H1 (cell line): ENCODE measurements at regions not wholly inside any gene's neighbourhood (a gene's known extent, or its start where the extent isn't known, plus 50 kb on each side); places are given as distances from the start of the nearest gene placed in this dataset.

Experiments
- CTCF ChIA-PET: fragments of 300-600 bp; sonication (Branson Sonifier 250); formaldehyde crosslinking; loops from one replicate; lab custom pipeline; 2021; ENCODE audit not compliant: partially characterized antibody; lab: Charles Lee
- POLR2A ChIA-PET: fragments of 300-600 bp; sonication (Branson Sonifier 250); formaldehyde crosslinking; loops from one replicate; lab custom pipeline; 2021; ENCODE audit warnings: inconsistent platforms; ENCODE audit not compliant: partially characterized antibody; lab: Charles Lee
- DNase-seq, 2 experiments: peaks; one replicate each; pipeline versions ENCODE4 v3.0.0 to v3.0.0-alpha.2; 2010 to 2022; ENCODE audit warnings: low spot score in 2 of 2, low read depth in 1 of 2, mixed read lengths in 1 of 2
- FAIRE-seq: peaks from 2 replicates; lab custom pipeline; 2011; peaks lifted over from hg19 to GRCh38; lab: Jason Lieb, UNC
- H2AFZ ChIP-seq: 2 replicates; pipeline ENCODE4 v1.8.1; 2012; ENCODE audit warnings: low read length, inconsistent platforms
- H2AK5ac ChIP-seq: 2 replicates; pipeline ENCODE4 v1.6.1; 2013; ENCODE audit warnings: low read depth, low read length
- H2BK120ac ChIP-seq: replicated peaks from 2 replicates; pipeline ENCODE3; 2013; ENCODE audit warnings: low read depth, low read length, inconsistent platforms
- H2BK12ac ChIP-seq: 2 replicates; pipeline ENCODE4 v1.6.1; 2013; ENCODE audit warnings: low read depth, low read length
- H2BK15ac ChIP-seq: 2 replicates; pipeline ENCODE4 v1.6.1; 2013; ENCODE audit warnings: low read length
- H2BK20ac ChIP-seq: 2 replicates; pipeline ENCODE4 v1.6.1; 2013; ENCODE audit warnings: low read length
- H2BK5ac ChIP-seq: 2 replicates; pipeline ENCODE4 v1.6.1; 2013; ENCODE audit warnings: low read depth, low read length
- H3K14ac ChIP-seq: 2 replicates; pipeline ENCODE4 v1.6.1; 2013; ENCODE audit warnings: inconsistent platforms; ENCODE audit not compliant: insufficient read length
- H3K18ac ChIP-seq: 2 replicates; pipeline ENCODE4 v1.6.1; 2013; ENCODE audit warnings: low read length; ENCODE audit errors: extremely low read depth
- H3K23ac ChIP-seq: 2 replicates; pipeline ENCODE4 v1.6.1; 2013; ENCODE audit warnings: inconsistent platforms; ENCODE audit not compliant: insufficient read length
- H3K23me2 ChIP-seq: 2 replicates; pipeline ENCODE4 v1.6.1; 2013; ENCODE audit warnings: low read depth, low read length
- H3K27ac ChIP-seq: 2 replicates; pipeline ENCODE4 v1.6.1; 2011; ENCODE audit warnings: low read depth, low read length, inconsistent platforms
- H3K27me3 ChIP-seq, 4 experiments: replicated peaks in 1 of 4; 1 replicate in 1 of 4; 2 replicates in 3 of 4; pipeline versions ENCODE4 v1.6.1 to v1.8.1; 2011 to 2013; ENCODE audit warnings: low read length in 3 of 4, mild to moderate bottlenecking in 3 of 4, inconsistent platforms in 2 of 4, mixed read lengths in 2 of 4, moderate library complexity in 1 of 4; ENCODE audit not compliant: control insufficient read depth in 3 of 4, insufficient read depth in 3 of 4; ENCODE audit errors: extremely low read depth in 1 of 4
- H3K36me3 ChIP-seq, 4 experiments: 2 replicates each; pipeline versions ENCODE4 v1.6.1 to v1.8.1; 2011 to 2013; ENCODE audit warnings: mild to moderate bottlenecking in 4 of 4, low read length in 3 of 4, moderate library complexity in 2 of 4, control low read depth in 1 of 4, inconsistent platforms in 1 of 4; ENCODE audit not compliant: insufficient read depth in 4 of 4, control insufficient read depth in 2 of 4
- H3K4ac ChIP-seq: replicated peaks from 2 replicates; pipeline ENCODE3; 2013; ENCODE audit warnings: low read length, low read depth, mixed read lengths, inconsistent platforms; ENCODE audit not compliant: insufficient read length
- H3K4me1 ChIP-seq, 4 experiments: replicated peaks in 1 of 4; 1 replicate in 1 of 4; 2 replicates in 3 of 4; pipeline versions ENCODE4 v1.6.1 to v1.8.1; 2011 to 2013; ENCODE audit warnings: low read length in 3 of 4, inconsistent platforms in 2 of 4, mixed read lengths in 1 of 4; ENCODE audit not compliant: insufficient read depth in 4 of 4, control insufficient read depth in 3 of 4
- H3K4me2 ChIP-seq, 2 experiments: 2 replicates each; pipeline versions ENCODE4 v1.6.1 to v1.8.1; 2011 to 2013; ENCODE audit warnings: low read depth in 2 of 2, low read length in 2 of 2, control low read depth in 1 of 2, inconsistent platforms in 1 of 2, mild to moderate bottlenecking in 1 of 2; ENCODE audit not compliant: insufficient read depth in 1 of 2
- H3K4me3 ChIP-seq, 4 experiments: fragments of 200-600, 300-600 bp in 1 of 4; sonication (generic), shearing (Covaris generic), sonication (Bioruptor Twin) in 1 of 4; 2 replicates each; pipeline versions ENCODE4 v1.5.1 to v1.8.1; 2011 to 2016; ENCODE audit warnings: low read length in 4 of 4, low read depth in 3 of 4, control low read depth in 2 of 4, inconsistent platforms in 2 of 4, mild to moderate bottlenecking in 2 of 4, mixed read lengths in 1 of 4, moderate library complexity in 1 of 4; ENCODE audit not compliant: insufficient read depth in 2 of 4; ENCODE audit errors: extremely low read depth in 1 of 4
- H3K56ac ChIP-seq: replicated peaks from 2 replicates; pipeline ENCODE3; 2013; ENCODE audit warnings: low read depth, mild to moderate bottlenecking, mixed read lengths, low read length, inconsistent platforms; ENCODE audit not compliant: insufficient read length
- H3K79me1 ChIP-seq: 2 replicates; pipeline ENCODE4 v1.6.1; 2013; ENCODE audit warnings: low read depth, low read length, control low read depth
- H3K79me2 ChIP-seq, 2 experiments: 2 replicates each; pipeline versions ENCODE4 v1.6.1 to v1.8.1; 2012 to 2013; ENCODE audit warnings: low read length in 2 of 2, mild to moderate bottlenecking in 2 of 2, inconsistent platforms in 1 of 2; ENCODE audit not compliant: insufficient read depth in 2 of 2, control insufficient read depth in 1 of 2
- H3K9ac ChIP-seq, 4 experiments: replicated peaks in 1 of 4; 1 replicate in 1 of 4; 2 replicates in 3 of 4; pipeline versions ENCODE4 v1.6.1 to v1.8.1; 2011 to 2013; ENCODE audit warnings: low read depth in 3 of 4, low read length in 3 of 4, control low read depth in 2 of 4, mild to moderate bottlenecking in 2 of 4, moderate library complexity in 2 of 4, inconsistent platforms in 1 of 4; ENCODE audit errors: extremely low read depth in 1 of 4
- H3K9me3 ChIP-seq, 2 experiments: 2 replicates each; pipeline versions ENCODE4 v1.6.1 to v1.8.1; 2012 to 2013; ENCODE audit warnings: mild to moderate bottlenecking in 2 of 2, moderate library complexity in 2 of 2, control low read depth in 1 of 2, inconsistent platforms in 1 of 2, low read depth in 1 of 2, low read length in 1 of 2, mixed read lengths in 1 of 2; ENCODE audit not compliant: insufficient read depth in 2 of 2
- H4K20me1 ChIP-seq, 2 experiments: replicated peaks in 1 of 2; 2 replicates each; pipeline versions ENCODE3 to v1.8.1; 2011 to 2013; ENCODE audit warnings: inconsistent platforms in 2 of 2, low read length in 2 of 2, mild to moderate bottlenecking in 1 of 2; ENCODE audit not compliant: insufficient read depth in 2 of 2, control insufficient read depth in 1 of 2
- H4K5ac ChIP-seq: 2 replicates; pipeline ENCODE4 v1.6.1; 2013; ENCODE audit warnings: low read length, low read depth, mixed read lengths, inconsistent platforms; ENCODE audit not compliant: insufficient read length
- H4K8ac ChIP-seq: 2 replicates; pipeline ENCODE4 v1.8.0; 2013; ENCODE audit warnings: mild to moderate bottlenecking, moderate library complexity, low read length, inconsistent platforms; ENCODE audit not compliant: insufficient read depth; ENCODE audit errors: extremely low read depth
- H4K91ac ChIP-seq: replicated peaks from 2 replicates; pipeline ENCODE3; 2013; ENCODE audit warnings: low read length, mixed read lengths, inconsistent platforms; ENCODE audit not compliant: insufficient read length
- ASH2L ChIP-seq: fragments of 200-600, 300-600 bp; sonication (generic); IDR thresholded peaks from one replicate; pipeline ENCODE4 v1.7.1; 2017; ENCODE audit warnings: low read length
- CBX5 ChIP-seq: fragments of 300-800, 300-1000 bp; sonication (generic); IDR thresholded peaks from 2 replicates; pipeline ENCODE4 v1.7.1; 2016; ENCODE audit warnings: antibody characterized with exemption, low read length, low read depth
- CHD1 ChIP-seq: IDR thresholded peaks from 2 replicates; pipeline ENCODE4 v1.6.1; 2012; ENCODE audit warnings: low read depth, low read length, improper control_type of control experiment
- CHD2 ChIP-seq: IDR thresholded peaks from 2 replicates; pipeline ENCODE4 v1.6.1; 2012; ENCODE audit warnings: low read length, improper control_type of control experiment
- E2F6 ChIP-seq: IDR thresholded peaks from 2 replicates; pipeline ENCODE4 v1.6.1; 2012; ENCODE audit warnings: inconsistent platforms
- EP300 ChIP-seq, 2 experiments: IDR thresholded peaks; 1 replicate in 1 of 2; 2 replicates in 1 of 2; pipeline ENCODE4 v1.6.1; 2011 to 2012; ENCODE audit warnings: low read depth in 2 of 2, low read length in 2 of 2, mild to moderate bottlenecking in 2 of 2, borderline replicate concordance in 1 of 2, inconsistent platforms in 1 of 2, moderate library complexity in 1 of 2
- KDM4A ChIP-seq: IDR thresholded peaks from one replicate; pipeline ENCODE4 v1.7.1; 2012; ENCODE audit warnings: low read depth, mild to moderate bottlenecking, moderate library complexity, low read length, inconsistent platforms; ENCODE audit not compliant: severe bottlenecking
- MAFK ChIP-seq: IDR thresholded peaks from 2 replicates; pipeline ENCODE4 v1.6.1; 2012; ENCODE audit warnings: low read depth, mild to moderate bottlenecking, improper control_type of control experiment, low read length
- NRF1 ChIP-seq: IDR thresholded peaks from 2 replicates; pipeline ENCODE4 v1.6.1; 2011; ENCODE audit warnings: mild to moderate bottlenecking, low read depth, low read length, improper control_type of control experiment
- POU5F1 ChIP-seq: IDR thresholded peaks from 2 replicates; pipeline ENCODE4 v1.6.1; 2011; ENCODE audit warnings: low read depth, mild to moderate bottlenecking, low read length, moderate library complexity
- RNF2 ChIP-seq: fragments of 200-900, 300-1000 bp; sonication (generic); IDR thresholded peaks from 2 replicates; pipeline ENCODE4 v1.7.1; 2016; ENCODE audit warnings: borderline replicate concordance, low read depth, mild to moderate bottlenecking, antibody characterized with exemption, low read length; ENCODE audit not compliant: poor library complexity, severe bottlenecking; ENCODE audit errors: missing control alignments
- SAP30 ChIP-seq: fragments of 300-600 bp; sonication (generic); IDR thresholded peaks from 2 replicates; pipeline ENCODE4 v1.7.1; 2012; ENCODE audit warnings: low read length, moderate library complexity, mild to moderate bottlenecking, inconsistent platforms; ENCODE audit not compliant: insufficient read depth, insufficient replicate concordance
- SIRT6 ChIP-seq: IDR thresholded peaks from one replicate; pipeline ENCODE4 v1.7.1; 2012; ENCODE audit warnings: low read length, inconsistent platforms
- SIX5 ChIP-seq: IDR thresholded peaks from 2 replicates; pipeline ENCODE4 v1.6.1; 2011; ENCODE audit warnings: mild to moderate bottlenecking, low read depth, low read length
- TAF7 ChIP-seq: optimal IDR thresholded peaks from 2 replicates; pipeline ENCODE3; 2011; ENCODE audit warnings: low read depth, mild to moderate bottlenecking, inconsistent platforms, low read length, moderate library complexity, borderline replicate concordance

- Histone ChIP-seq H3K23me2 (no peaks in the 10 kb centered on the region; the same call in 1 of the 2 replicates), H2BK20ac (no peak overlapping the region), H3K79me2 (no peaks in the 10 kb centered on the region), H3K23ac (no peak overlapping the region), H4K91ac (no peak overlapping the region), H3K4me2 (no peak overlapping the region), H3K4me1 (peaks cover 0 to 2% (median 0%) of the 10 kb centered on the region in 4 experiments; a peak in 1 of 7 replicates), H3K18ac (no peak overlapping the region), H3K9ac (no peak overlapping the region), H3K9me3 (no peaks in the 10 kb centered on the region), H3K27ac (no peak overlapping the region), H4K5ac (no peak overlapping the region), H2BK5ac (no peak overlapping the region), H3K56ac (no peak overlapping the region), H4K8ac (no peak overlapping the region), H2AK5ac (no peak overlapping the region), H3K79me1 (no peaks in the 10 kb centered on the region), H3K27me3 (no peaks in the 10 kb centered on the region), H2BK15ac (no peak overlapping the region), H3K4me3 (no peak overlapping the region), H2AFZ (no peak overlapping the region), H3K14ac (no peak overlapping the region), H4K20me1 (no peaks in the 10 kb centered on the region), H3K4ac (no peak overlapping the region), H3K36me3 (no peaks in the 10 kb centered on the region), H2BK120ac (no peak overlapping the region), H2BK12ac (no peak overlapping the region)
- no peak for FAIRE-seq
- no peak for DNase-seq
- CTCF ChIA-PET: interaction anchor here (0.7 to 1.4 kb wide), 4 partner anchors 15 to 456 kb away, joined by 3 to 5 read pairs (median 3); no protein-coding TSS in a partner anchor
- POLR2A ChIA-PET: no interaction called here
- TF ChIP-seq SAP30: no peak
- no peak for TF ChIP-seq CHD2
- TF ChIP-seq SIX5: no peak
- no peak for TF ChIP-seq SIRT6
- no peak for TF ChIP-seq POU5F1
- no peak for TF ChIP-seq TAF7
- TF ChIP-seq KDM4A: no peak
- TF ChIP-seq NRF1: no peak
- TF ChIP-seq RNF2: no peak
- no peak for TF ChIP-seq EP300 (IDR thresholded peaks at IDR 0.05; ENCODE audit: borderline replicate concordance in 1 of 2, low read depth in 2 of 2, low read length in 2 of 2)
- TF ChIP-seq CBX5: no peak
- no peak for TF ChIP-seq MAFK
- TF ChIP-seq ASH2L: no peak
- TF ChIP-seq CHD1: no peak
- no peak for TF ChIP-seq E2F6
Observed at GRCh38 chr18:2134364-2134763, 436.9 kb downstream of the METTL4 start.
